ENCODE measurements at regions not wholly inside any gene's neighbourhood (a gene's known extent, or its start where the extent isn't known, plus 50 kb on each side); places are given as distances from the start of the nearest gene placed in this dataset.

GRCh38 chr20:28602403-28603217 lies 2654.9 kb upstream of the DEFB115 start (continued):
- TF ChIP-seq ZNF639 (CRISPR knock-in tag; conservative IDR thresholded peaks at IDR 0.05) (peak; percentile 98), RBAK (CRISPR knock-in tag; IDR thresholded peaks at IDR 0.05) (peak; percentile 59; the same call in 1 of the 2 replicates), ZNF3 (CRISPR knock-in tag; IDR thresholded peaks at IDR 0.05) (peak; percentile 79), ZNF18 (CRISPR knock-in tag; IDR thresholded peaks at IDR 0.05; ENCODE audit: insufficient replicate concordance) (peak; percentile 91), HDAC1 (CRISPR knock-in tag; IDR thresholded peaks at IDR 0.05) (peak; percentile 99), DR1 (CRISPR knock-in tag; IDR thresholded peaks at IDR 0.05) (peak; percentile 87), CENPT (CRISPR knock-in tag; IDR thresholded peaks at IDR 0.05; ENCODE audit: low read depth) (peak; percentile 78; the same call in 1 of the 2 replicates), CBFB (CRISPR knock-in tag; IDR thresholded peaks at IDR 0.05) (peak; percentile 89), IRF9 (CRISPR knock-in tag; IDR thresholded peaks at IDR 0.05; ENCODE audit: borderline replicate concordance) (peak; percentile 86), ZBTB7B (CRISPR knock-in tag; IDR thresholded peaks at IDR 0.05) (peak; percentile 39; the same call in 1 of the 2 replicates), ZNF883 (CRISPR knock-in tag; IDR thresholded peaks at IDR 0.05; ENCODE audit: not compliant biosample characterization) (peak; percentile 70), BHLHE40 (IDR thresholded peaks at IDR 0.05; ENCODE audit: low read length) (peak; percentile 63), MTA1 (CRISPR knock-in tag; IDR thresholded peaks at IDR 0.05; ENCODE audit: borderline replicate concordance) (peak; percentile 98), ZNF503 (CRISPR knock-in tag; IDR thresholded peaks at IDR 0.05) (peak; percentile 84), ZNF598 (CRISPR knock-in tag; IDR thresholded peaks at IDR 0.05; ENCODE audit: borderline replicate concordance) (peak; percentile 37; the same call in 1 of the 2 replicates), NFKBIZ (CRISPR knock-in tag; IDR thresholded peaks at IDR 0.05) (0 out of 2 replicates have a peak, but pooled peaks have one; percentile 57), ZBTB44 (CRISPR knock-in tag; IDR thresholded peaks at IDR 0.05) (peak; percentile 30; the same call in 1 of the 2 replicates), ZNF430 (CRISPR knock-in tag; IDR thresholded peaks at IDR 0.05) (peak; percentile 95)

Measured in HepG2 (cell line).